Posterior vena cava (tissue), 2 donors: ENCODE measurements at regions not wholly inside any gene's neighbourhood (a gene's known extent, or its start where the extent isn't known, plus 50 kb on each side); places are given as distances from the start of the nearest gene placed in this dataset.
A peak's percentile ranks its signal among the peaks of the same experiment; 100 is the strongest.
"Not testable (repeated sequence)": the region's sequence is repeated elsewhere in the genome, so short reads cannot be mapped to it uniquely, and the experiment has no call there.

Source experiments
- DNase-seq: peaks from one replicate; pipeline ENCODE4 v3.0.0-alpha.2; 2020; ENCODE audit warnings: low spot score
- intact Hi-C, 2 donors: fragments of 100-400 bp; cut with DNase I; formaldehyde crosslinking; loops; one replicate each; pipeline versions ENCODE4 v1.14.1 to v1.14.2; 2022 to 2023
- donor health status: DM: yes; HTN: yes; CAD: no.
- donor health status: DM: yes; HTN: yes; CAD: no.

DNA sequence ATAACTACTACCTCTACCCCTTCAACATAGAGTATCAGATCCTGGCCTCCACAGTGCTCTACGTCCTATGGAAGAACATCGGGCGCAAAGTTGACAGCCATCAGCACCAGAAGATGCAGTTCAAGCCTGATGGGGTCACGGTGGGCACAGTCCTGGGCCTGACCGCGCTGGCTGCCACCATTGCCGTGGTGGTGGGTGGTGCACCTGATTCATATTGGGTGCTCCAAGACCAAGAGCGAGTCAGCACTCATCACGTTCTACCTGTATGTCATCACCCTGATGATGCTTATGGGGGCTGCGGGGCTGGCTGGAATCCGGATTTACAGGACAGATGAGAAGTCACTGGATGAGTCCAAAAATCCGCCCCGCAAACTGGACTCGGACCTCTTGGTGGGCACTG, 846.4 kb downstream of the RPIA start:
- peak; percentile 69 for DNase-seq
- intact Hi-C loops = not testable (repeated sequence)

DNA sequence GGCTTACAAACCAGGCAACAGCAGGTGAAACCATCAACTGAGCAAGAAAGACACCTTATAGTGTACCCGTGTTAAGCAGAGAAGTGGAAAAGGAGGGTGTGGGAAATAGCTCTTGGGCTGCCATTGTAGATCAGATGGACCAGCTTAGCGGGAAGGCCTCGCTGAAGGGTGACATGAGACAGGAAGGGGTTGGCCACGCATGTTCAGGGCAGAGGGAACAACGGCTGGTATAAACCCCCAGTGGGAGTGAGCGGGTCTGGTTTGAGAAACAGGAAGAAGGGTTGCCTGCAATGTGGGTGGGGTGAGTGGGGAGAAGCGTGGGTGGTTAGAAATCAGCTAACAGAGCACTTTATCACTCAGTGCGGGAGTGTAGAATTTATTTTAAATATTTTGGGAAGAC, 852.6 kb downstream of the RPIA start:
- DNase-seq = not testable (repeated sequence)

DNA sequence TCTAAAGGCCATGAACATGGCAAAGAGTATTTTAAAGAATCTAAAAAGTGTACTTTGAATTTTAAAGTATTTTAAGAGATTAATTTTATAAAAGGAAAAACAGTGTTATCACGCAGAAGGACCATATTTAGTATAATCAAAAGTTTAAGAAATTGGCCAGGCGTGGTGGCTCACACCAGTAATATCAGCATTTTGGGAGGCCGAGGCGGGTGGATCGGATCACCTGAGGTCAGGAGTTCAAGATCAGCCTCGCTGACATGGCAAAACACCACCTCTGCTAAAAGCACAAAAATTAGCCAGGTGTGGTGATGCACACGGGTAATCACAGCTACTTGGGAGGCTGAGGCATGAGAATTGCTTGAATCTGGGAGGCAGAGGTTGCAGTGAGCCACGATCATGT, 887.7 kb downstream of the RPIA start:
- intact Hi-C loops, DNase-seq: not testable (repeated sequence)

More for the DNA sequence above, 852.6 kb downstream of the RPIA start:
- intact Hi-C loops = not testable (repeated sequence)

DNA sequence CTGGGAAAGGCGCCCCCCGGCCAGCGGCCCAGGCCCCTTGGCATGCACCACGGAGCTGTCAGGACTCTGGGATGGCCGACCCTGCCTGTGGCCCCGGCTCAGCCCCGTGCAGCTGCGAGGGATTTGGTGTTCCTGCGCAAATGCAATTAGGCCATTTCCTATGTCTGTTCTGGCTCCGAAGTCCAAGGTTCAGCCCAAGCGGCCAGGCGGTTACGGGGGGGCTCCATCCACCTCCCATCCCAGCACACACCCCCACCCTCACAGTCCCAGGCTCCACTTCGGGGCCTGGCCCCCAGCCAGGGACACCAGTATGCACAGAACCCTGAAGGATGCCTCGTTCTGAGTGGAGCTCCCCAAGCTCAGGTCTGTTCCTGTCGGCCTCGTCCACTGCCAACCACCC, 891.3 kb downstream of the RPIA start:
- intact Hi-C loops = not testable (repeated sequence)
- DNase-seq = peak; percentile 73

DNA sequence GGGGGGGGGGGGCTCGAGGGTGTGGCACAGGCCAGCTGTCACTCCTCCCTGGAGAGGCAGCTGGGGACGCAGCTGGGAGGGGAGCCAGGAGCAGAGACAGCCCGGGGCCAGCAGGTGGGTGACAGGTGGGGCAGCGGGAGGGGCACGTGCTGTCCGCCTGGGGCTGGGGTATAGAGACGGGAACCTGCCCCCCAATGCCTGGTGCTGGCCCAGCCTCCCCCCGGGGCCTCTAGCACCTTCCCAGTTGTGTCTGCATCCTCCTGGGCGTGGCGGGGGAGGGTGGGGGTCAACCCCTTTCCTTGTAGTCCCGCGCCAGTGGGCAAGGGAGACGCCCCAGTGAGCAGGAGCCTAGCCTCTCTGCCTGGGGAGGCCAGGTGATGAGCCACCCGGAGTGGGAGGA, 892.6 kb downstream of the RPIA start:
- intact Hi-C loops, DNase-seq: not testable (repeated sequence)

DNA sequence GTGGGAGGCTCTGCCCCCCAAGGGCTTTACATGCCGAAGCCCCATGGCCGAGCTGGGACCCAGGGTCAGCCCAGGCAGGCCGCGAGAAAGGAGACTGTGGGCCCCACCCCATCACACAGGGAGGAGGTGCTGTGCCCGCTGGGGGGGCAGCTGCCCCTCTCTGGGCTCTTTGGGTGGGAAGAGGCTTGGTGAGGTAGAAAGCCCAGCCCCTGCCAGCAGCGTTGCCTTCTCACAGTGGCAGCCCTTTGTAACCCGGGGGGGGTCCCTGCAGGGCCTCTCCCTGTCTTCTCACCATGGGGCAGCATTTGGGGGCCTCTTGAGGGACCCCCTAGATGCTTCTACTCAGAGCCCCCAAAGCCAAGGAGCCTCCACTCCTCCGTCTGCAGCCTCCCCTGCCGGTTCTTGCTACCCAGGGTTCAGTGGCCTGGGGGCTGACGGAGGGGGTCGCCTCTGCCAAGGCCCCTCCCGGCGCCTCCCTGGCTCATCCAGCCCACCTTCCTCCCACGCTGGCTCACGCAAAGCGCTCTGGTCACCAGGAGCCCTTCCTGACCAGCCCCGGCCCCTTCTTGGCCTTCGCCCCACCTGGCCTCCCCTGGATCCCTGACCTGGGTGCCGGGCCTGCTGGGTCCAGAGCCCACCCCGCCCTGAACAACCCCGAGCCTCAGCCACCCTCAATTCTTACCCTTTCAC, 893.5 kb downstream of the RPIA start:
- intact Hi-C loops, DNase-seq: not testable (repeated sequence)

DNA sequence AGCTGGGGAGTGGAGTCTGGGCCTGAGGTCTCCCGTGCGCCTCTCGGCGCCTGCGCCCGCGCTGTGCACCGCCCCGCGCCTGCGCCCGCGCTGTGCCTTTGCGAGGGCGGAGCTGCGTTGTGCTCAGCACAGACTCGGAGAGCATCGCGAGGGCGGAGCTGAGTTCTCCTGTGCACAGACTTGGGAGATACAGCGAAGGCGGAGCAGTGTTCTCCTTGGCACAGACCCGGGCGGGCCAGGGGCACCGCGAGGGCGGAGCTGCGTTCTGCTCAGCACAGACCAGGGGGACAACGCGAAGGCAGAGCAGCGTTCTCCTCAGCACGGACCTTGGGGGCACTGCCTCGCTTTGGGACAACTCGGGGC, 894.1 kb downstream of the RPIA start:
- intact Hi-C loops = not testable (repeated sequence)
- DNase-seq = peak; percentile 83

DNA sequence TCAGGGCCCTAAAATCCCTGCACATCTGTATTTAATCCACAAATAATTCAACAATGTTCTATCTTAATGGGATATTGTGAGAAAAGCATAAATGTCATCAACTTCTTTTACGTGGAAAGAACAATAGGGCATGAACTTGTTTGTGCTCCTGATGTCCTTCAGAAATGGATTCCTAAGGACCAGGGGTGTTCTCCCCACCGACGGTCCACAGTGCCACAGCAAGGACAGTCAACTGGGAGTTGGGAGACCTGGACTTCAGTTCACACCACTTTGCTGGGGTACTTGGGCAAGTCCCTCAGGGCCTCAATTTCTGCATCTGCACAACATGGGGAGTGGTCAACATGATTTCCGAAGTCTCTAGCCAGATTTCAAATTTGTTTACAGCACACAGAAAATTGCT, 908.4 kb downstream of the RPIA start:
- intact Hi-C loops, DNase-seq: not testable (repeated sequence)

DNA sequence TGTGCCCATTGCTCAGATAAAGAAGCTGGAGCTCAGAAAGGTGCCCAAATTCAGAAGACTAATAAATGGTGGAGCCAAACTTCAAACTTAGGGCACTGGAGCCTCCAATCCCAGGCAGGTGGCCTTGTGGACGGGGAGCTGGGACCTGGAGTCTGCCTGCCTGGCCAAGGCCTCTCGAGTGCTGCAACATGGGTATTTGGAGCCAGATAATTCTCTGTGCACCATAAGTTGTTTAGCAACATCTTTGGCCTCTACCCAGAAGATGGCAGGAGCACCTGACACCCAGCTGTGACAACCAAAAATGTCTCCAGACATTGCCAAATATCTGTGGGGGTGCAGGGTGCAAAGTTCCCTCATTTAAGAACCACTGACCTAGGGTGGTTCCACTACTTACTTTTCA, 915.0 kb downstream of the RPIA start:
- DNase-seq, intact Hi-C loops: not testable (repeated sequence)

DNA sequence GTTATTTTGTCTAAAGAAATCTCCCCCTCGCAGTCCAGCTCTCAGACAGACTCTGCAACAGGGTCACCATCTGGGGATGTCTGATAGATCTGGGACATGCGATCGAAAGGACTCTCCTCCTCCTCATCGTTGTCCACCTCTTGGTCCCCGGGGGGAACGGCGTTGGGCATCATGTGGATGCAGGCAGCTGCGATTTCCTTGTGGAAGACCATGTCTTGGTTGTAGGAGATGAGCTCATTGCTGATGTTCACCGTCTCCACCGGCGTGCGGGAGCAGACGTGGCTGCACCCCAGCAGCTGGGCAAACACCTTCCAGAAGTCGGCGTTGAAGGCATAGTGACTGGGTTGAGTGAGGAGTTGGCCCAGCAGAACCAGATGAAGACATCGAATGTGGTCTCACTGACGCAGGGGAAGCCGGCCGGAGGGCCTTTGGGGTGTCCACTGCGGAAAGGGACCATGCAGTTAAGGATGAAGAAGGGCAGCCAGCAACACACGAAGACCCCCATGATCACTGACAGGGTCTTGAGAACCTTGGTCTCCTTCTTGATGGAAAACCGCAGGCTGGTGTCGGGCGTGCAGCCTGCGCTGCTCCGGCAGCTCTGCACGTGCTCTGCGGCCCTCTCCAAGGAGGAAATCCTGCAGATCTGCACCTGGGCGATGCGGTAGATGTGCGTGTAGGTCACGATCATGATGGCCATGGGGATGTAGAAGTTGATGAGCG, 918.9 kb downstream of the RPIA start:
- peak; percentile 76 for DNase-seq
- intact Hi-C loops = not testable (repeated sequence)

DNA sequence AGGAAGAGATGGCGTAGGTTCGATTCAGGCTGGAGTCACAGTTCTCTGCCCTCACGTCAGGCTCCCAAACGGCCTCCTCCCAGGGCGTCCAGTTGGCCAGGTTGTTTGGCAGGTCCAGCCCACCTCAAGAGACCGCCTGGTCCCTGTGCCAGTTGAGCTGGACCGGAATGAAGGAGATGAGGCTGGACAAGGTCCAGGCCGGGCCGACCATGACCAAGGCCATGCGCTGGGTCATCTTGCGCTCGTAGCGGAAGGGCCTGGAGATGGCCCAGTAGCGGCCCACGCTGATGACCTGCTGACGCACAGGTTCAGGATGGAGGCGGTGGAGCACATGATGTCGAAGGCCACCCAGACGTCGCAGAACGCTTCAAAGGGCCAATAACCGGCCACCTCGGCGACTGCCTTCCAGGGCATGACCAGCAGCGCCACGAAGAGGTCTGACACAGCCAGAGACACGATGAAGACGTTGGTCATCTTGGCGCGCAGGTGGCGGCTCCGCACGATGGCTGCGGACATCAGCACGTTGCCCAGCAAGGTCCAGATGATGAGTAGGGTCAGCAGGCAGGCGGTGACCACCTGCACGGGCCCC, 919.5 kb downstream of the RPIA start:
- peak; percentile 81 for DNase-seq
- intact Hi-C loops = not testable (repeated sequence)

DNA sequence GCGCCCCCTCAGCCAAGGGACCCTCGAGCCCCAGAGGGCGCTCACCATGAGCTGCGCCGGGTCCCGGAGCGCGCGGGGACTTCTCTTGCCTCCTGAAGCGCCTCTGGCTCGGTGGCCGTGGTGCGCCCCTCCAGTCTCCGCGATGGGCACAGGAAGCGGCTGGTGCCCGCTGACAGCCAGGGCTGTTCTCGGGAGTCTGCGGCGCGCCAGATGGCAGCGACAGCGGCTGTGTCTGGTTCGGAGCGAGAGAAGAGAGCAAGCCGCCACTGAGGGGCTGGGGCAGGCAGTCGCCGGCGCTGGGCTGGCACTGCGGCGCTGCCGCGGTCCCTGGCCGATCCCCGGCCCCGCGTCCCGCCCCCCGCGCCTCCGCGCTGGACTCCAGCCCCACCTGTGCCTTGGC, 920.2 kb downstream of the RPIA start:
- DNase-seq = peak; percentile 80
- intact Hi-C loops = not testable (repeated sequence)

DNA sequence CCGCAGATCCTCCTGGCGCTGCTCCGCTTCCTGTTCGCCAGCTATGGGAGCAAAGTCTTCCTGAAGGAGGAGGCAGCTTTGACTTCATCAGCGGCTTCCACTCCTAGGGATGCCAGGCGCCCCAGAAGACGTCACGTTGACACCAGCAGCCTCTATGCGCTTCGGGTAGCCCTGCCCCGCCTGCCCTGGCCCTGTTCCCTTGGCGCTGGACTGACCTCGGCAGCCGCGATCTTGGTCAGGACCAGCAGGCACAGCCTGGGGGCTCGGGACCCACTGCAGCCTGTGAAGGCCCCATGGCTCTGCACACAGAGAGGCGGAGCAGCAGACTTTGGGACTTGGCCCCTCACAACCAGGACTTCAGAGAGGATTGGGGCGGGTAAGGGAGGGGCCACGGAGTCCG, 957.8 kb downstream of the RPIA start:
- DNase-seq, intact Hi-C loops: not testable (repeated sequence)

DNA sequence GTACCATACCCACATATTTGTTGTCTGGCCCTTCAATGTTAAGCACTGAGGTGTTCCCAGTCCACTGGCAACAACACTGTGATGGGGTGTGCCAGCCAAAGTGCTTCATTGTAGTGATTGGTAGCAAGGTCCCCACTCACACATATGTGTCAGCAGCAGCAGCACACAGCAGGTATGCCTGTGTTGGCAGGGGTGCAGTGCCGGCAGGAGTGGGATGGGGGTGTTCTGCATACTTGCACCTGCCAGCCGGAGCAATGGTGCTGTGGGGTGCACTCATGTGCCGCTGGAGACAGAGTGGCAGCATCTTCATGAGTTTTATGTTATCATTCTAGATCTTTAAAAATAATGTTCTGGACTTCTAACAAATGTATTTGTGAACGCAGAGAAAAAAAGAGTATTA, 987.8 kb downstream of the RPIA start:
- intact Hi-C loops, DNase-seq: not testable (repeated sequence)
